ENCODE measurements at regions not wholly inside any gene's neighbourhood (a gene's known extent, or its start where the extent isn't known, plus 50 kb on each side); places are given as distances from the start of the nearest gene placed in this dataset.

GRCh38 chr1:108042610-108043009, 77.6 kb upstream of the VAV3 start:
- Mint-ChIP-seq H3K27me3 (ENCODE audit: low read depth) (no peaks in the 10 kb centered on the region), H3K4me1 (peaks cover 13% of the 10 kb centered on the region), H3K36me3 (no peaks in the 10 kb centered on the region), H3K9me3 (no peaks in the 10 kb centered on the region), H3K27ac (no peak overlapping the region), H3K4me3 (no peak overlapping the region)
- ATAC-seq (no peak), DNase-seq (ENCODE audit: low spot score) (no peak)
- CTCF ChIA-PET: no interaction called here
- TF ChIP-seq ZNF121 (CRISPR knock-in tag; IDR thresholded peaks at IDR 0.05) (no peak), FOXJ3 (CRISPR knock-in tag; IDR thresholded peaks at IDR 0.05; ENCODE audit: borderline replicate concordance) (no peak), CTCF (IDR thresholded peaks at IDR 0.05) (no peak), ZSCAN18 (CRISPR knock-in tag; IDR thresholded peaks at IDR 0.05) (no peak), ESRRA (CRISPR knock-in tag; IDR thresholded peaks at IDR 0.05; ENCODE audit: borderline replicate concordance) (no peak), TEAD1 (CRISPR knock-in tag; IDR thresholded peaks at IDR 0.05) (no peak), FOXP4 (CRISPR knock-in tag; IDR thresholded peaks at IDR 0.05) (no peak)
- POLR2A ChIA-PET: no interaction called here

- Mint-ChIP-seq H3K27ac (no peak overlapping the region), H3K9me3 (no peaks in the 10 kb centered on the region), H3K36me3 (no peaks in the 10 kb centered on the region), H3K4me1 (peaks cover 13% of the 10 kb centered on the region), H3K4me3 (no peak overlapping the region), H3K27me3 (ENCODE audit: low read depth) (no peaks in the 10 kb centered on the region)
- ATAC-seq (no peak), DNase-seq (ENCODE audit: low spot score) (no peak)
- ChIA-PET CTCF (interaction anchor here (1.6 kb wide), 1 partner anchor 84 kb away, joined by 4 read pairs; no protein-coding TSS in a partner anchor), POLR2A (no interaction called here)
- TF ChIP-seq ZBTB21 (CRISPR knock-in tag; IDR thresholded peaks at IDR 0.05; ENCODE audit: borderline replicate concordance) (no peak), ELF4 (CRISPR knock-in tag; IDR thresholded peaks at IDR 0.05; ENCODE audit: low read depth) (no peak), ARID4B (CRISPR knock-in tag; IDR thresholded peaks at IDR 0.05; ENCODE audit: borderline replicate concordance) (no peak), ZNF416 (CRISPR knock-in tag; IDR thresholded peaks at IDR 0.05) (no peak), ZNF532 (CRISPR knock-in tag; IDR thresholded peaks at IDR 0.05; ENCODE audit: borderline replicate concordance) (no peak), IRF1 (CRISPR knock-in tag; IDR thresholded peaks at IDR 0.05) (no peak), MYBL2 (CRISPR knock-in tag; IDR thresholded peaks at IDR 0.05) (no peak), CREB1 (CRISPR knock-in tag; IDR thresholded peaks at IDR 0.05) (no peak), MXD4 (CRISPR knock-in tag; IDR thresholded peaks at IDR 0.05; ENCODE audit: borderline replicate concordance) (no peak), SMAD4 (CRISPR knock-in tag; IDR thresholded peaks at IDR 0.05) (no peak), FOXP4 (CRISPR knock-in tag; IDR thresholded peaks at IDR 0.05) (no peak)
Observed at GRCh38 chr1:108041360-108042142, 76.6 kb upstream of the VAV3 start.
